Parathyroid adenoma (tissue), 2 donors: ENCODE measurements at regions not wholly inside any gene's neighbourhood (a gene's known extent, or its start where the extent isn't known, plus 50 kb on each side); places are given as distances from the start of the nearest gene placed in this dataset.

Experiments used
- H2AFZ ChIP-seq: fragments of 300-600 bp; sonication (generic); one replicate; pipeline ENCODE4 v1.7.0; 2017; ENCODE audit warnings: antibody characterized with exemption, mild to moderate bottlenecking
- H3K27ac ChIP-seq: fragments of 300-600 bp; sonication (generic); one replicate; pipeline ENCODE4 v1.7.0; 2017
- H3K27me3 ChIP-seq: fragments of 300-600 bp; sonication (generic); one replicate; pipeline ENCODE4 v1.7.0; 2017; ENCODE audit warnings: low read length; ENCODE audit not compliant: control insufficient read depth, insufficient read depth
- H3K36me3 ChIP-seq: fragments of 300-600 bp; sonication (generic); one replicate; pipeline ENCODE4 v1.7.0; 2017; ENCODE audit warnings: low read length; ENCODE audit not compliant: control insufficient read depth, insufficient read depth
- H3K4me1 ChIP-seq: fragments of 300-600 bp; sonication (generic); one replicate; pipeline ENCODE4 v1.7.0; 2017; ENCODE audit warnings: control low read depth
- H3K4me2 ChIP-seq: fragments of 300-600 bp; sonication (generic); one replicate; pipeline ENCODE4 v1.7.0; 2017; ENCODE audit warnings: low read length
- H3K4me3 ChIP-seq: fragments of 300-600 bp; sonication (generic); one replicate; pipeline ENCODE4 v1.7.0; 2017; ENCODE audit warnings: low read depth, low read length
- H3K79me2 ChIP-seq: fragments of 300-600 bp; sonication (generic); one replicate; pipeline ENCODE4 v1.7.0; 2017; ENCODE audit warnings: control low read depth
- H3K9ac ChIP-seq: fragments of 300-600 bp; sonication (generic); one replicate; pipeline ENCODE4 v1.7.0; 2017; ENCODE audit warnings: mild to moderate bottlenecking
- H3K9me3 ChIP-seq: fragments of 300-600 bp; sonication (generic); one replicate; pipeline ENCODE4 v1.7.0; 2017; ENCODE audit warnings: low read length; ENCODE audit not compliant: control insufficient read depth
- CTCF ChIP-seq: fragments of 300-600 bp; sonication (generic); IDR thresholded peaks from one replicate; pipeline ENCODE4 v1.7.0; 2017; ENCODE audit warnings: antibody characterized with exemption, mild to moderate bottlenecking
- donor health status: primary hyperparathyroidism.

GRCh38 chr20:6637160-6637579, 130.3 kb upstream of the BMP2 start:
- no peak overlapping the region for H3K4me3 ChIP-seq
- no peaks in the 10 kb centered on the region for H3K9me3 ChIP-seq
- H3K36me3 ChIP-seq: no peaks in the 10 kb centered on the region
- H3K4me2 ChIP-seq: no peak overlapping the region
- H3K27me3 ChIP-seq: peaks cover 4% of the 10 kb centered on the region
- no peak overlapping the region for H3K27ac ChIP-seq
- H3K4me1 ChIP-seq: peaks cover 2% of the 10 kb centered on the region
- H2AFZ ChIP-seq: no peak overlapping the region
- no peak for TF ChIP-seq CTCF
- no peak overlapping the region for H3K9ac ChIP-seq
- H3K79me2 ChIP-seq: no peaks in the 10 kb centered on the region

GRCh38 chr20:6636209-6637159, 131.0 kb upstream of the BMP2 start:
- peaks cover 4% of the 10 kb centered on the region for H3K27me3 ChIP-seq
- H3K27ac ChIP-seq: no peak overlapping the region
- H3K9ac ChIP-seq: no peak overlapping the region
- no peak overlapping the region for H3K4me2 ChIP-seq
- TF ChIP-seq CTCF: peak; percentile 35
- H2AFZ ChIP-seq: no peak overlapping the region
- H3K4me3 ChIP-seq: no peak overlapping the region
- peaks cover 2% of the 10 kb centered on the region for H3K4me1 ChIP-seq
- H3K9me3 ChIP-seq: no peaks in the 10 kb centered on the region
- no peaks in the 10 kb centered on the region for H3K79me2 ChIP-seq
- H3K36me3 ChIP-seq: no peaks in the 10 kb centered on the region

- no peak overlapping the region for H3K4me2 ChIP-seq
- H3K79me2 ChIP-seq: no peaks in the 10 kb centered on the region
- H2AFZ ChIP-seq: no peak overlapping the region
- peaks cover 2% of the 10 kb centered on the region for H3K4me1 ChIP-seq
- TF ChIP-seq CTCF: no peak
- H3K27me3 ChIP-seq: peaks cover 4% of the 10 kb centered on the region
- H3K4me3 ChIP-seq: no peak overlapping the region
- H3K27ac ChIP-seq: no peak overlapping the region
- H3K36me3 ChIP-seq: no peaks in the 10 kb centered on the region
- no peak overlapping the region for H3K9ac ChIP-seq
- no peaks in the 10 kb centered on the region for H3K9me3 ChIP-seq
Observed at GRCh38 chr20:6635034-6635736, 132.3 kb upstream of the BMP2 start.

- Histone ChIP-seq H3K79me2 (no peaks in the 10 kb centered on the region), H3K9ac (no peak overlapping the region), H3K4me2 (no peak overlapping the region), H2AFZ (no peak overlapping the region), H3K27me3 (peaks cover 4% of the 10 kb centered on the region), H3K27ac (no peak overlapping the region), H3K4me3 (no peak overlapping the region), H3K36me3 (no peaks in the 10 kb centered on the region), H3K4me1 (peaks cover 2% of the 10 kb centered on the region), H3K9me3 (no peaks in the 10 kb centered on the region)
- no peak for TF ChIP-seq CTCF
Observed at GRCh38 chr20:6632187-6632586, 135.3 kb upstream of the BMP2 start.
